H1 (cell line): ENCODE measurements at regions not wholly inside any gene's neighbourhood (a gene's known extent, or its start where the extent isn't known, plus 50 kb on each side); places are given as distances from the start of the nearest gene placed in this dataset.

Experiments used
- CTCF ChIA-PET: fragments of 300-600 bp; sonication (Branson Sonifier 250); formaldehyde crosslinking; loops from one replicate; lab custom pipeline; 2021; ENCODE audit not compliant: partially characterized antibody; lab: Charles Lee
- POLR2A ChIA-PET: fragments of 300-600 bp; sonication (Branson Sonifier 250); formaldehyde crosslinking; loops from one replicate; lab custom pipeline; 2021; ENCODE audit warnings: inconsistent platforms; ENCODE audit not compliant: partially characterized antibody; lab: Charles Lee
- DNase-seq, 2 experiments: peaks; one replicate each; pipeline versions ENCODE4 v3.0.0 to v3.0.0-alpha.2; 2010 to 2022; ENCODE audit warnings: low spot score in 2 of 2, low read depth in 1 of 2, mixed read lengths in 1 of 2
- FAIRE-seq: peaks from 2 replicates; lab custom pipeline; 2011; peaks lifted over from hg19 to GRCh38; lab: Jason Lieb, UNC
- H2AFZ ChIP-seq: 2 replicates; pipeline ENCODE4 v1.8.1; 2012; ENCODE audit warnings: low read length, inconsistent platforms
- H2AK5ac ChIP-seq: 2 replicates; pipeline ENCODE4 v1.6.1; 2013; ENCODE audit warnings: low read depth, low read length
- H2BK120ac ChIP-seq: replicated peaks from 2 replicates; pipeline ENCODE3; 2013; ENCODE audit warnings: low read depth, low read length, inconsistent platforms
- H2BK12ac ChIP-seq: 2 replicates; pipeline ENCODE4 v1.6.1; 2013; ENCODE audit warnings: low read depth, low read length
- H2BK15ac ChIP-seq: 2 replicates; pipeline ENCODE4 v1.6.1; 2013; ENCODE audit warnings: low read length
- H2BK20ac ChIP-seq: 2 replicates; pipeline ENCODE4 v1.6.1; 2013; ENCODE audit warnings: low read length
- H2BK5ac ChIP-seq: 2 replicates; pipeline ENCODE4 v1.6.1; 2013; ENCODE audit warnings: low read depth, low read length
- H3K14ac ChIP-seq: 2 replicates; pipeline ENCODE4 v1.6.1; 2013; ENCODE audit warnings: inconsistent platforms; ENCODE audit not compliant: insufficient read length
- H3K18ac ChIP-seq: 2 replicates; pipeline ENCODE4 v1.6.1; 2013; ENCODE audit warnings: low read length; ENCODE audit errors: extremely low read depth
- H3K23ac ChIP-seq: 2 replicates; pipeline ENCODE4 v1.6.1; 2013; ENCODE audit warnings: inconsistent platforms; ENCODE audit not compliant: insufficient read length
- H3K23me2 ChIP-seq: 2 replicates; pipeline ENCODE4 v1.6.1; 2013; ENCODE audit warnings: low read depth, low read length
- H3K27ac ChIP-seq: 2 replicates; pipeline ENCODE4 v1.6.1; 2011; ENCODE audit warnings: low read depth, low read length, inconsistent platforms
- H3K27me3 ChIP-seq, 4 experiments: replicated peaks in 1 of 4; 1 replicate in 1 of 4; 2 replicates in 3 of 4; pipeline versions ENCODE4 v1.6.1 to v1.8.1; 2011 to 2013; ENCODE audit warnings: low read length in 3 of 4, mild to moderate bottlenecking in 3 of 4, inconsistent platforms in 2 of 4, mixed read lengths in 2 of 4, moderate library complexity in 1 of 4; ENCODE audit not compliant: control insufficient read depth in 3 of 4, insufficient read depth in 3 of 4; ENCODE audit errors: extremely low read depth in 1 of 4
- H3K36me3 ChIP-seq, 4 experiments: 2 replicates each; pipeline versions ENCODE4 v1.6.1 to v1.8.1; 2011 to 2013; ENCODE audit warnings: mild to moderate bottlenecking in 4 of 4, low read length in 3 of 4, moderate library complexity in 2 of 4, control low read depth in 1 of 4, inconsistent platforms in 1 of 4; ENCODE audit not compliant: insufficient read depth in 4 of 4, control insufficient read depth in 2 of 4
- H3K4ac ChIP-seq: replicated peaks from 2 replicates; pipeline ENCODE3; 2013; ENCODE audit warnings: low read length, low read depth, mixed read lengths, inconsistent platforms; ENCODE audit not compliant: insufficient read length
- H3K4me1 ChIP-seq, 4 experiments: replicated peaks in 1 of 4; 1 replicate in 1 of 4; 2 replicates in 3 of 4; pipeline versions ENCODE4 v1.6.1 to v1.8.1; 2011 to 2013; ENCODE audit warnings: low read length in 3 of 4, inconsistent platforms in 2 of 4, mixed read lengths in 1 of 4; ENCODE audit not compliant: insufficient read depth in 4 of 4, control insufficient read depth in 3 of 4
- H3K4me2 ChIP-seq, 2 experiments: 2 replicates each; pipeline versions ENCODE4 v1.6.1 to v1.8.1; 2011 to 2013; ENCODE audit warnings: low read depth in 2 of 2, low read length in 2 of 2, control low read depth in 1 of 2, inconsistent platforms in 1 of 2, mild to moderate bottlenecking in 1 of 2; ENCODE audit not compliant: insufficient read depth in 1 of 2
- H3K4me3 ChIP-seq, 4 experiments: fragments of 200-600, 300-600 bp in 1 of 4; sonication (generic), shearing (Covaris generic), sonication (Bioruptor Twin) in 1 of 4; 2 replicates each; pipeline versions ENCODE4 v1.5.1 to v1.8.1; 2011 to 2016; ENCODE audit warnings: low read length in 4 of 4, low read depth in 3 of 4, control low read depth in 2 of 4, inconsistent platforms in 2 of 4, mild to moderate bottlenecking in 2 of 4, mixed read lengths in 1 of 4, moderate library complexity in 1 of 4; ENCODE audit not compliant: insufficient read depth in 2 of 4; ENCODE audit errors: extremely low read depth in 1 of 4
- H3K56ac ChIP-seq: replicated peaks from 2 replicates; pipeline ENCODE3; 2013; ENCODE audit warnings: low read depth, mild to moderate bottlenecking, mixed read lengths, low read length, inconsistent platforms; ENCODE audit not compliant: insufficient read length
- H3K79me1 ChIP-seq: 2 replicates; pipeline ENCODE4 v1.6.1; 2013; ENCODE audit warnings: low read depth, low read length, control low read depth
- H3K79me2 ChIP-seq, 2 experiments: 2 replicates each; pipeline versions ENCODE4 v1.6.1 to v1.8.1; 2012 to 2013; ENCODE audit warnings: low read length in 2 of 2, mild to moderate bottlenecking in 2 of 2, inconsistent platforms in 1 of 2; ENCODE audit not compliant: insufficient read depth in 2 of 2, control insufficient read depth in 1 of 2
- H3K9ac ChIP-seq, 4 experiments: replicated peaks in 1 of 4; 1 replicate in 1 of 4; 2 replicates in 3 of 4; pipeline versions ENCODE4 v1.6.1 to v1.8.1; 2011 to 2013; ENCODE audit warnings: low read depth in 3 of 4, low read length in 3 of 4, control low read depth in 2 of 4, mild to moderate bottlenecking in 2 of 4, moderate library complexity in 2 of 4, inconsistent platforms in 1 of 4; ENCODE audit errors: extremely low read depth in 1 of 4
- H3K9me3 ChIP-seq, 2 experiments: 2 replicates each; pipeline versions ENCODE4 v1.6.1 to v1.8.1; 2012 to 2013; ENCODE audit warnings: mild to moderate bottlenecking in 2 of 2, moderate library complexity in 2 of 2, control low read depth in 1 of 2, inconsistent platforms in 1 of 2, low read depth in 1 of 2, low read length in 1 of 2, mixed read lengths in 1 of 2; ENCODE audit not compliant: insufficient read depth in 2 of 2
- H4K20me1 ChIP-seq, 2 experiments: replicated peaks in 1 of 2; 2 replicates each; pipeline versions ENCODE3 to v1.8.1; 2011 to 2013; ENCODE audit warnings: inconsistent platforms in 2 of 2, low read length in 2 of 2, mild to moderate bottlenecking in 1 of 2; ENCODE audit not compliant: insufficient read depth in 2 of 2, control insufficient read depth in 1 of 2
- H4K5ac ChIP-seq: 2 replicates; pipeline ENCODE4 v1.6.1; 2013; ENCODE audit warnings: low read length, low read depth, mixed read lengths, inconsistent platforms; ENCODE audit not compliant: insufficient read length
- H4K8ac ChIP-seq: 2 replicates; pipeline ENCODE4 v1.8.0; 2013; ENCODE audit warnings: mild to moderate bottlenecking, moderate library complexity, low read length, inconsistent platforms; ENCODE audit not compliant: insufficient read depth; ENCODE audit errors: extremely low read depth
- H4K91ac ChIP-seq: replicated peaks from 2 replicates; pipeline ENCODE3; 2013; ENCODE audit warnings: low read length, mixed read lengths, inconsistent platforms; ENCODE audit not compliant: insufficient read length
- CTCF ChIP-seq, 3 experiments: IDR thresholded peaks; 1 replicate in 2 of 3; 2 replicates in 1 of 3; pipeline versions ENCODE4 v1.5.1 to v1.6.1; 2011; ENCODE audit warnings: low read length in 3 of 3, mild to moderate bottlenecking in 3 of 3, inconsistent platforms in 2 of 3, low read depth in 1 of 3, moderate library complexity in 1 of 3; ENCODE audit not compliant: insufficient read depth in 1 of 3; ENCODE audit errors: control extremely low read depth in 1 of 3
- E2F6 ChIP-seq: IDR thresholded peaks from 2 replicates; pipeline ENCODE4 v1.6.1; 2012; ENCODE audit warnings: inconsistent platforms
- RAD21 ChIP-seq, 2 experiments: IDR thresholded peaks in 1 of 2; conservative IDR thresholded peaks in 1 of 2; 2 replicates each; pipeline ENCODE4 v1.6.1; 2011; ENCODE audit warnings: low read depth in 2 of 2, low read length in 2 of 2, improper control_type of control experiment in 1 of 2, inconsistent platforms in 1 of 2, mild to moderate bottlenecking in 1 of 2, moderate library complexity in 1 of 2
- WGBS, 2 experiments: shearing (Covaris generic) in 1 of 2; methylation state at CpG; one replicate each; pipeline versions ENCODE4 v1.1.6 to v1.1.7; 2013 to 2015; ENCODE audit warnings: low lambda C conversion rate in 2 of 2, mixed read lengths in 2 of 2, inconsistent platforms in 1 of 2, low coverage in 1 of 2, missing lambda C conversion rate in 1 of 2; ENCODE audit not compliant: insufficient replicate concordance in 2 of 2, insufficient coverage in 1 of 2, insufficient read length in 1 of 2; ENCODE audit errors: extremely low coverage in 1 of 2, missing lambda C conversion rate in 1 of 2; 5-methylcytosine and 5-hydroxymethylcytosine counted together

GRCh38 chr14:83071888-83072501, 1538.3 kb upstream of the SEL1L start:
- 53% methylated on average over 5 of the region's 5 CpGs; no CpG with 5 or more reads in 1 of the 2 experiments for WGBS, 2 experiments
- H3K4me2 ChIP-seq, result no peak overlapping the region
- H2AK5ac ChIP-seq, result no peak overlapping the region
- no peaks in the 10 kb centered on the region for H4K20me1 ChIP-seq
- H2BK12ac ChIP-seq, result no peak overlapping the region
- no peak overlapping the region for H3K56ac ChIP-seq
- no peaks in the 10 kb centered on the region for H3K79me1 ChIP-seq
- no peak overlapping the region for H3K27ac ChIP-seq
- H3K23me2 ChIP-seq, result no peaks in the 10 kb centered on the region
- no peak overlapping the region for H3K4ac ChIP-seq
- ChIA-PET POLR2A (no interaction called here), CTCF (interaction anchor here (0.7 to 2.5 kb wide), 24 partner anchors 9 to 371 kb away, joined by 3 to 18 read pairs (median 4); no protein-coding TSS in a partner anchor)
- H3K18ac ChIP-seq, result no peak overlapping the region
- DNase-seq, result no peak
- no peak overlapping the region for H3K23ac ChIP-seq
- H2AFZ ChIP-seq, result no peak overlapping the region
- H2BK5ac ChIP-seq, result no peak overlapping the region
- peaks cover 0 to 1% (median 0%) of the 10 kb centered on the region in 4 experiments; a peak in 1 of 7 replicates for H3K27me3 ChIP-seq
- FAIRE-seq, result peak; percentile 95
- no peak overlapping the region for H2BK15ac ChIP-seq
- no peak overlapping the region for H4K5ac ChIP-seq
- H3K4me1 ChIP-seq, result no peaks in the 10 kb centered on the region
- H2BK120ac ChIP-seq, result no peak overlapping the region
- H3K36me3 ChIP-seq, result no peaks in the 10 kb centered on the region
- no peak overlapping the region for H4K8ac ChIP-seq
- no peak overlapping the region for H3K9ac ChIP-seq
- no peak overlapping the region for H2BK20ac ChIP-seq
- no peak overlapping the region for H3K4me3 ChIP-seq
- H3K79me2 ChIP-seq, result no peaks in the 10 kb centered on the region
- no peak for TF ChIP-seq E2F6
- TF ChIP-seq CTCF (IDR thresholded peaks at IDR 0.05; ENCODE audit: control extremely low read depth in 1 of 3, insufficient read depth in 1 of 3, low read depth in 1 of 3, low read length in 3 of 3), result peak in 2 of 3 experiments; percentile 25 to 57; a peak in 2 of 4 replicates
- peak; percentile 51 to 61 for TF ChIP-seq RAD21 (IDR thresholded peaks at IDR 0.05 in 1 of 2, conservative IDR thresholded peaks at IDR 0.05 in 1 of 2; ENCODE audit: low read depth in 2 of 2, low read length in 2 of 2)
- H4K91ac ChIP-seq, result no peak overlapping the region
- no peak overlapping the region for H3K14ac ChIP-seq
- H3K9me3 ChIP-seq, result no peaks in the 10 kb centered on the region
